GM18498 (cell line): ENCODE measurements at regions not wholly inside any gene's neighbourhood (a gene's known extent, or its start where the extent isn't known, plus 50 kb on each side); places are given as distances from the start of the nearest gene placed in this dataset.
"Not testable (repeated sequence)": the region's sequence is repeated elsewhere in the genome, so short reads cannot be mapped to it uniquely, and the experiment has no call there.

ENCODE experiments used
- ATAC-seq: cut with Tn5 transposase; IDR thresholded peaks from one replicate; pipeline ENCODE4 v1.9.1; 2021; ENCODE audit warnings: mild to moderate bottlenecking, moderate library complexity; ENCODE audit not compliant: unreplicated experiment

DNA sequence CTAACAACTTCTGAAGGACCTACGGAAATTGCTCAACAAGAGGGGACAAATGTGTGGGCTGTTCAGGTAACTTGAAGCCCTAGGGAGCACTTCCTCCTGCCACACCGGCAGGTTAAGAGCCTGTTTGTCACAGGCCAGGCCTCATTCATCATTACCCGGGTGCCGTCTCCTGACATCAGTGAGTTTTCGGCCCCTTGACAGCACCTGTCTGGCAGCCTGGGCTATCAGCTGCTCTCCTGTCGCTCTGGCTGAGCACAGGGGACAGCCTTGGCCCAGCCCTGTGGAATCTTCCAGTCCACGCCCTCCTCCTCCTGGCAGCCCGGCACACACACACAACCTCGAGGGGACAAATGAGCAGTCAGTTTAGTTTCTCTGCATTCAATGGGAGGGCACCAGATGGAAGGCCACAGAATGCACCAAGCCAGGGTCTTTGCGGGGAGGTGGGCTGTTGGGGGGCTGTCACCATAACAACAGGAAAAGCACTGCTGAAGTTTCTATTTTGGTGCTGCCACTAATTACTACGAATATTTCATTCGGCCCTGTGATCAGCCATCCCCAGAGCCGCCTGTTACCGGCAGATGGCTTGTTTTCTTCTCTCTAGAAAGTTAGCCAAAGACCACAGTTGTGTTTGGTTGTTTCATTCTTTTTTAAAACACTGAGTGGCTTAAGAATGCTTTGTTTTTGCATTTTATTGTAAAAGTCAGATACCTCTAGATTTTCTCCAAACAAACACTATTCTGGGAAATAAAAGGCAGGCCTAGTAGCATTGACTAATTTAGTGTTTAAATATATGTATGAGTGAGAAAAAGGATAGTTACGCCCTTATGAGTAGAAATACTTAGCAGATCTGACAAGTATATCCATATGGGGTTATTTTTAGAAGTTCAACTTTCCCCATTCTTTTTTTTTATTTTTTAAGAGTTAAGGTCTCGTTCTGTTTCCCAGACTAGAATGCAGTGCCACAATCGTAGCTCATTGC is 189.9 kb upstream of the NDUFV2 start:
- ATAC-seq: peak; percentile 77

- ATAC-seq: not testable (repeated sequence)
These were observed 188.7 kb upstream of the NDUFV2 start for GRCh38 chr18:8913606-8914403.

GRCh38 chr18:8914404-8915264 is 187.9 kb upstream of the NDUFV2 start:
- not testable (repeated sequence) for ATAC-seq

- not testable (repeated sequence) for ATAC-seq
These were observed 181.4 kb upstream of the NDUFV2 start for GRCh38 chr18:8920856-8921787.

GRCh38 chr18:8926464-8926863 is 176.0 kb upstream of the NDUFV2 start:
- no peak for ATAC-seq

GRCh38 chr18:8928044-8928443 is 174.5 kb upstream of the NDUFV2 start:
- ATAC-seq: no peak

- no peak for ATAC-seq
These were observed 173.4 kb upstream of the NDUFV2 start for GRCh38 chr18:8928847-8929780.

GRCh38 chr18:8930990-8931616 is 171.4 kb upstream of the NDUFV2 start:
- no peak for ATAC-seq

DNA sequence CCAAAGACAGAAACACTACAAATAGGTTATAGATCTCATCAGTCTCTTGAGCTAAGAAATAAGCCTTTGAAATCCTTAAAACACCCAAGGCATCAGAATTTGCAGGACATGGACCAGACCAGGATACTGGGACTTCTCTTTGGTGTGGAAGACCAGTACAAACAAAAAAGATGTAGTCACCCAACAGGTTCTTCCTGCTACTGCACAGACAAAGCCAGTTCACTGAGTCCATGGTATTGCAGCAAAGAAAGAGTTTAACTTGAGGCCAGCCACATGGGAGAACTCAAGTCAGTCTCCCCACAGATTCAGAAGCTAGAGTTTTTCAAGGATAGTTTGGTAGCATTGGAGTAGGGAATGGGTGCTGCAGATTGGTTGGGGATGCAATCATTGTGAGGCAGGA is 169.6 kb upstream of the NDUFV2 start:
- no peak for ATAC-seq

GRCh38 chr18:8933714-8934284 is 168.7 kb upstream of the NDUFV2 start:
- ATAC-seq: no peak

DNA sequence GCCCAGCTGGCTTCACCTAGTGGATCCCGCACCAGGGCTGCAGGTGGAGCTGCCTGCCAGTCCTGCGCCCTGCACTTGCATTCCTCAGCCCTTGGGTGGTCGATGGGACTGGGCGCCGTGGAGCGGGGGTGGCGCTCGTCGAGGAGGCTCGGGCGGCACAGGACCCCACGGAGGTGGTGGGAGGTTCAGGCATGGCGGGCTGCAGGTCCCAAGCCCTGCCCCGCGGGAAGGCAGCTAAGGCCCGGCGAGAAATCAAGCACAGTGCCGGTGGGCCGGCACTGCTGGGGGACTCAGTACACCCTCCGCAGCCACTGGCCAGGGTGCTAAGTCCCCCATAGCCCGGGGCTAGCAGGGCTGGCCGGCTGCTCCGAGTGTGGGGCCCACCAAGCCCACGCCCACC is 167.2 kb upstream of the NDUFV2 start:
- ATAC-seq: not testable (repeated sequence)

GRCh38 chr18:8936619-8937018 is 165.9 kb upstream of the NDUFV2 start:
- ATAC-seq: no peak

GRCh38 chr18:8937160-8938094 is 165.1 kb upstream of the NDUFV2 start:
- ATAC-seq: no peak

- no peak for ATAC-seq
These were observed 163.7 kb upstream of the NDUFV2 start for GRCh38 chr18:8938817-8939216.

- ATAC-seq: no peak
These were observed 160.2 kb upstream of the NDUFV2 start for GRCh38 chr18:8942021-8942908.
